ENCODE measurements at regions not wholly inside any gene's neighbourhood (a gene's known extent, or its start where the extent isn't known, plus 50 kb on each side); places are given as distances from the start of the nearest gene placed in this dataset.

DNA sequence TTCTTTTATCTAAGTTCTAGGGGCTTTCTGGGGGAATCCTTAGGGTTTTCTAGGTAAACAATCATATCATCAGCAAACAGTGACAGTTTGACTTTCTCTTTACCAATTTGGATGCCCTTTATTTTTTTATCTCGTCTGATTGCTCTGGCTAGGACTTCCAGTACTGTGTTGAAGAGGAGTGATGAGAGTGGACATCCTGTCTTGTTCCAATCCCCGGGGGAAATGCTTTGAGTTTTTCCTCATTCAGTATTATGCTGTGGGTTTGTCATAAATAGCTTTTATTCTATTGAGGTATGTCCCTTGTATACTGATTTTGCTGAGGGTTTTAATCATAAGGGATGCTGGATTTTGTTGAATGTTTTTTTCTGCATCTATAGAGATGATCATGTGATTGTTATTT, 549.5 kb downstream of the EPHA4 start:
- TF ChIP-seq POLR2A (IDR thresholded peaks at IDR 0.05), result no peak
- TF ChIP-seq, protein P1, sequence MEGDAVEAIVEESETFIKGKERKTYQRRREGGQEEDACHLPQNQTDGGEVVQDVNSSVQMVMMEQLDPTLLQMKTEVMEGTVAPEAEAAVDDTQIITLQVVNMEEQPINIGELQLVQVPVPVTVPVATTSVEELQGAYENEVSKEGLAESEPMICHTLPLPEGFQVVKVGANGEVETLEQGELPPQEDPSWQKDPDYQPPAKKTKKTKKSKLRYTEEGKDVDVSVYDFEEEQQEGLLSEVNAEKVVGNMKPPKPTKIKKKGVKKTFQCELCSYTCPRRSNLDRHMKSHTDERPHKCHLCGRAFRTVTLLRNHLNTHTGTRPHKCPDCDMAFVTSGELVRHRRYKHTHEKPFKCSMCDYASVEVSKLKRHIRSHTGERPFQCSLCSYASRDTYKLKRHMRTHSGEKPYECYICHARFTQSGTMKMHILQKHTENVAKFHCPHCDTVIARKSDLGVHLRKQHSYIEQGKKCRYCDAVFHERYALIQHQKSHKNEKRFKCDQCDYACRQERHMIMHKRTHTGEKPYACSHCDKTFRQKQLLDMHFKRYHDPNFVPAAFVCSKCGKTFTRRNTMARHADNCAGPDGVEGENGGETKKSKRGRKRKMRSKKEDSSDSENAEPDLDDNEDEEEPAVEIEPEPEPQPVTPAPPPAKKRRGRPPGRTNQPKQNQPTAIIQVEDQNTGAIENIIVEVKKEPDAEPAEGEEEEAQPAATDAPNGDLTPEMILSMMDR (IDR thresholded peaks at IDR 0.05), result no peak

All from breast epithelium (tissue), 3 donors.